GM12878 (cell line): ENCODE measurements at regions not wholly inside any gene's neighbourhood (a gene's known extent, or its start where the extent isn't known, plus 50 kb on each side); places are given as distances from the start of the nearest gene placed in this dataset.

Experiments
- ATAC-seq: fragments of 200-7000 bp; cut with Tn5 transposase; 3 replicates; pipeline ENCODE4 v1.9.1; 2020; ENCODE audit warnings: mild to moderate bottlenecking, moderate library complexity
- BruUV-seq: library from RNA; stranded (reverse); fragments of 400-500 nt; replicated peaks from 2 replicates; lab custom pipeline; 2021; lab: Mats Ljungman, UMichigan
- CTCF ChIA-PET: fragments of 300-600 bp; sonication (Branson Sonifier 250); formaldehyde crosslinking; extraction: SDS; loops from one replicate; lab custom pipeline; 2021; ENCODE audit warnings: inconsistent platforms; lab: Yijun Ruan, JAX
- POLR2A ChIA-PET: fragments of 350-600 bp; formaldehyde crosslinking; extraction: SDS; loops from one replicate; lab custom pipeline; 2021; ENCODE audit warnings: inconsistent platforms; lab: Charles Lee
- RAD21 ChIA-PET: fragments of 300-600 bp; sonication (Branson Sonifier 250); formaldehyde crosslinking; loops from one replicate; lab custom pipeline; 2023; ENCODE audit warnings: antibody characterized with exemption; ENCODE audit not compliant: unreplicated experiment; lab: Charles Lee
- SMC1A ChIA-PET: fragments of 300-600 bp; sonication (Branson Sonifier 250); formaldehyde crosslinking; loops from one replicate; lab custom pipeline; 2023; ENCODE audit not compliant: unreplicated experiment, uncharacterized antibody; lab: Charles Lee
- DNase-seq: peaks from one replicate; pipeline ENCODE4 v3.0.0-alpha.2; 2011; ENCODE audit warnings: low read depth, low spot score
- FAIRE-seq: peaks from 3 replicates; lab custom pipeline; 2011; peaks lifted over from hg19 to GRCh38; lab: Jason Lieb, UNC
- H2AFZ ChIP-seq: 2 replicates; pipeline ENCODE4 v1.6.0; 2011; ENCODE audit warnings: low read depth, low read length, control low read depth; ENCODE audit not compliant: control insufficient read depth
- H3K27ac ChIP-seq: 2 replicates; pipeline ENCODE4 v1.5.1; 2011; ENCODE audit warnings: control low read depth; ENCODE audit not compliant: control insufficient read depth, insufficient read depth
- H3K27me3 ChIP-seq, 2 experiments: replicated peaks in 1 of 2; 2 replicates each; pipeline versions ENCODE4 v1.6.0 to v1.6.1; 2011; ENCODE audit warnings: low read length in 1 of 2; ENCODE audit not compliant: control insufficient read depth in 2 of 2, insufficient read depth in 2 of 2
- H3K36me3 ChIP-seq, 2 experiments: 2 replicates each; pipeline ENCODE4 v1.5.1; 2011; ENCODE audit warnings: low read length in 1 of 2; ENCODE audit not compliant: control insufficient read depth in 2 of 2, insufficient read depth in 2 of 2
- H3K4me1 ChIP-seq: 2 replicates; pipeline ENCODE4 v1.6.1; 2011; ENCODE audit warnings: mild to moderate bottlenecking, low read length, moderate library complexity, mixed read lengths; ENCODE audit not compliant: control insufficient read depth, insufficient read depth
- H3K4me2 ChIP-seq: 2 replicates; pipeline ENCODE4 v1.6.0; 2011; ENCODE audit warnings: control low read depth; ENCODE audit not compliant: control insufficient read depth, insufficient read depth
- H3K4me3 ChIP-seq: fragments of 200-600 bp; sonication (generic); 2 replicates; pipeline ENCODE4 v1.5.1; 2016
- H3K79me2 ChIP-seq: 2 replicates; pipeline ENCODE4 v1.6.0; 2011; ENCODE audit warnings: low read length; ENCODE audit not compliant: control insufficient read depth, insufficient read depth
- H3K9ac ChIP-seq: 2 replicates; pipeline ENCODE4 v1.8.0; 2011; ENCODE audit warnings: low read length, control low read depth, mixed read lengths; ENCODE audit not compliant: control insufficient read depth, insufficient read depth
- H3K9me3 ChIP-seq: replicated peaks from 3 replicates; pipeline ENCODE4 v1.5.1; 2011; ENCODE audit warnings: mild to moderate bottlenecking, low read length; ENCODE audit not compliant: control insufficient read depth, insufficient read depth
- H4K20me1 ChIP-seq: 2 replicates; pipeline ENCODE4 v1.6.0; 2011; ENCODE audit not compliant: control insufficient read depth, insufficient read depth
- ATF2 ChIP-seq: IDR thresholded peaks from 2 replicates; pipeline ENCODE4 v1.6.1; 2012; ENCODE audit warnings: low read length, inconsistent platforms
- BCL11A ChIP-seq: IDR thresholded peaks from 2 replicates; pipeline ENCODE4 v1.6.1; 2011; ENCODE audit warnings: low read depth, low read length
- CBFB ChIP-seq: IDR thresholded peaks from 2 replicates; pipeline ENCODE4 v1.6.1; 2016; ENCODE audit warnings: antibody characterized with exemption, low read depth
- CEBPZ ChIP-seq: fragments of 150-350 bp; IDR thresholded peaks from 2 replicates; pipeline ENCODE4 v1.6.1; 2016; ENCODE audit warnings: low read depth, low read length
- EZH2 ChIP-seq: IDR thresholded peaks from 2 replicates; pipeline ENCODE4 v1.6.1; 2012; ENCODE audit warnings: low read depth, mild to moderate bottlenecking, control low read depth, inconsistent platforms, low read length, borderline replicate concordance; ENCODE audit not compliant: control insufficient read depth
- HDAC6 ChIP-seq: fragments of 200-600 bp; sonication (generic); IDR thresholded peaks from one replicate; pipeline ENCODE4 v1.8.0; 2017; ENCODE audit warnings: antibody characterized with exemption; ENCODE audit not compliant: unreplicated experiment
- IRF3 ChIP-seq: fragments of 450-650 bp; IDR thresholded peaks from 2 replicates; pipeline ENCODE4 v1.6.1; 2014; ENCODE audit warnings: mild to moderate bottlenecking
- KDM1A ChIP-seq: fragments of 200-600 bp; sonication (generic); IDR thresholded peaks from 2 replicates; pipeline ENCODE4 v1.6.1; 2016; ENCODE audit warnings: borderline replicate concordance
- MXI1 ChIP-seq: fragments of 150-350 bp; IDR thresholded peaks from 2 replicates; pipeline ENCODE4 v1.6.1; 2011; ENCODE audit warnings: low read depth, mild to moderate bottlenecking, inconsistent platforms, low read length, improper control_type of control experiment
- NBN ChIP-seq: fragments of 450-650 bp; IDR thresholded peaks from 2 replicates; pipeline ENCODE4 v1.6.1; 2016
- PBX3 ChIP-seq: IDR thresholded peaks from 2 replicates; pipeline ENCODE4 v1.6.1; 2011; ENCODE audit warnings: mild to moderate bottlenecking, low read depth, low read length, moderate library complexity; ENCODE audit not compliant: insufficient replicate concordance
- SMARCA5 ChIP-seq: fragments of 450-650 bp; IDR thresholded peaks from 2 replicates; pipeline ENCODE4 v1.6.1; 2017; ENCODE audit warnings: mild to moderate bottlenecking
- SREBF1 ChIP-seq: IDR thresholded peaks from 2 replicates; pipeline ENCODE4 v1.6.1; 2012; ENCODE audit warnings: mild to moderate bottlenecking, low read length
- WRNIP1 ChIP-seq: IDR thresholded peaks from 2 replicates; pipeline ENCODE4 v1.6.1; 2011; ENCODE audit warnings: low read depth, low read length, improper control_type of control experiment, borderline replicate concordance
- ZBTB40 ChIP-seq: fragments of 450-650 bp; IDR thresholded peaks from 2 replicates; pipeline ENCODE4 v1.6.1; 2016; ENCODE audit warnings: mild to moderate bottlenecking, moderate library complexity, borderline replicate concordance
- WGBS: methylation state at CpG from one replicate; pipeline ENCODE4 v1.1.6; 2016; ENCODE audit warnings: low lambda C conversion rate; ENCODE audit not compliant: insufficient replicate concordance, insufficient coverage; ENCODE audit errors: missing lambda C conversion rate; 5-methylcytosine and 5-hydroxymethylcytosine counted together
- in situ Hi-C: fragments of 300-500 bp; cut with MboI; formaldehyde crosslinking; loops from 9 replicates; pipeline ENCODE4 v1.14.3; 2018; ENCODE audit warnings: mixed read lengths
- intact Hi-C: fragments of 100-400 bp; cut with micrococcal nuclease; formaldehyde crosslinking; loops from one replicate; pipeline ENCODE4 v1.14.2; 2022; ENCODE audit not compliant: unreplicated experiment

GRCh38 chr12:115102450-115102849, 418.5 kb upstream of the TBX3 start:
- H3K79me2 ChIP-seq = no peaks in the 10 kb centered on the region
- no peaks in the 10 kb centered on the region for H3K27me3 ChIP-seq
- H2AFZ ChIP-seq = no peak overlapping the region
- BruUV-seq = no TSS peak
- H3K27ac ChIP-seq = no peak overlapping the region
- no peaks in the 10 kb centered on the region for H3K9me3 ChIP-seq
- intact Hi-C loops (no loop called here), in situ Hi-C loops (no loop called here)
- RAD21 ChIA-PET = no interaction called here
- FAIRE-seq (no peak), DNase-seq (no peak), ATAC-seq (no peak)
- SMC1A ChIA-PET = no interaction called here
- no peak overlapping the region for H3K9ac ChIP-seq
- POLR2A ChIA-PET = no interaction called here
- CTCF ChIA-PET = no interaction called here
- no peak overlapping the region for H3K4me3 ChIP-seq
- 11% methylated on average over 5 of the region's 5 CpGs for WGBS
- H4K20me1 ChIP-seq = no peaks in the 10 kb centered on the region
- H3K4me2 ChIP-seq = no peak overlapping the region
- no peaks in the 10 kb centered on the region for H3K4me1 ChIP-seq
- no peaks in the 10 kb centered on the region for H3K36me3 ChIP-seq
- no peak for TF ChIP-seq SREBF1
- no peak for TF ChIP-seq CEBPZ
- TF ChIP-seq ATF2 = no peak
- TF ChIP-seq KDM1A = no peak
- no peak for TF ChIP-seq CBFB
- TF ChIP-seq NBN = no peak
- no peak for TF ChIP-seq IRF3
- no peak for TF ChIP-seq MXI1
- TF ChIP-seq SMARCA5 = no peak
- no peak for TF ChIP-seq EZH2
- TF ChIP-seq BCL11A = no peak
- no peak for TF ChIP-seq WRNIP1
- TF ChIP-seq HDAC6 = no peak
- TF ChIP-seq PBX3 = no peak
- no peak for TF ChIP-seq ZBTB40
